HG03045 (cell line): ENCODE measurements at regions not wholly inside any gene's neighbourhood (a gene's known extent, or its start where the extent isn't known, plus 50 kb on each side); places are given as distances from the start of the nearest gene placed in this dataset.

Experiments
- ATAC-seq: cut with Tn5 transposase; IDR thresholded peaks from one replicate; pipeline ENCODE4 v1.9.1; 2021; ENCODE audit warnings: mild to moderate bottlenecking, moderate library complexity; ENCODE audit not compliant: unreplicated experiment

- no peak for ATAC-seq
Measured at GRCh38 chr9:121568343-121569265, 69.0 kb upstream of the GGTA1 start.

DNA sequence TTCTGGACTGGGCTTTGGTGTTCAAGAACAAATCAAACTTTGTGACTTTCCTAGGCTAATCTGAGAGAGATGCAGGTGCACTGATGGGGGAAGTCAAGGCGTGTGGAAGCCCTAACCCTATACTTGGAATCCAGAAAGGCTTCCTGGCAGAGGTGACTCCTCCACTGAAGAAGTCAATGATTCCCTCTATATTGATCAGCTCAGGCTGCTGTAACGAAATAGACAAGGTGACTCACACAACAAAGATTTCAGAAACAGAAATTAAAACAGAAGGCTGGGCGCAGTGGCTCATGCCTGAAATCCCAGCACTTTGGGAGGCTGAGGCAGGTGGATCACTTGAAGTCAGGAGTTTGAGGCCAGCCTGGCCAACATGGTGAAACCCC, 69.6 kb upstream of the GGTA1 start:
- ATAC-seq = no peak

DNA sequence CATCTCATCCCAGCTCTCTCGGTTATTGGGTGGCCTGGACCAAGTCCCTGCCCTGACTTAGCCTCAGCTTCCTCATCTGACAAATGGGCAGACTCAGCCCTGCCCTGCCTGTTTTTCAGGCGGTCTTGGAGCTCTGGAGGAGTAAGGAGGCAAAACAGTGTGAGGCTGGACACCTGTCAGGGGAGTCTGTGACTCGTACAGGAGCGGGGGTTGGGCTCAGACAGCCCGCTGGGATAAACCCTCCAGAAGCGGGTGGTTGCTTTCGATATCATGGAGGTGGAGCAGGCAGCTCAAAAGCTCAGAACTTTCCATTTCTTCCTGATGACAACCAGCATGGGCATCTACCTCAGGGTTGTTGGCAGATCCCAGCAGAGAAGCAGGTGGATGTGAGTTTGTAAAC, 72.9 kb upstream of the GGTA1 start:
- ATAC-seq = no peak

- ATAC-seq = no peak
Measured at GRCh38 chr9:121573717-121574485, 74.3 kb upstream of the GGTA1 start.

GRCh38 chr9:121574774-121575519, 75.3 kb upstream of the GGTA1 start:
- ATAC-seq = no peak

- ATAC-seq = no peak
Measured at GRCh38 chr9:121576281-121577075, 75.0 kb upstream of the DAB2IP start.

DNA sequence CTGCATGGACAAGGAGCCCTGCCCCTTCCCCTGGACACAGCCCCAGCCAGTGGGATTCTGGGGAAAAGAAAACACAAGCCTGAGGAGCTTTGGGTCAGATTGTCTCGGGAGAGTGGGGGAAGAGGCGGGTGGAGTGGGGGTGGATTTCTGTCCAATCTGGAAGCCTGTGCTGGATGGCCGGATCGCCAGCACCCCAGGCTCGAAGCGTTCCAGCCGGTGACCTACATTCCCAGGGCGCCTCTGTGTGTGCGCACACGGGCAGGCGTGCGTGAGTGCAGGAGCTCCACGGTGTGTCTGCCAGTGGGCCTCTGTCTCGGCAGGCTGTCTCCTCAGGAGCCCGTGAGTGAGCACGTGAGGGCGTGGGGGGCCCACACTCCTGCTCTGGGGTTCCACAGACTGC, 74.3 kb upstream of the DAB2IP start:
- ATAC-seq = no peak

GRCh38 chr9:121577572-121577971, 73.9 kb upstream of the DAB2IP start:
- ATAC-seq = no peak

DNA sequence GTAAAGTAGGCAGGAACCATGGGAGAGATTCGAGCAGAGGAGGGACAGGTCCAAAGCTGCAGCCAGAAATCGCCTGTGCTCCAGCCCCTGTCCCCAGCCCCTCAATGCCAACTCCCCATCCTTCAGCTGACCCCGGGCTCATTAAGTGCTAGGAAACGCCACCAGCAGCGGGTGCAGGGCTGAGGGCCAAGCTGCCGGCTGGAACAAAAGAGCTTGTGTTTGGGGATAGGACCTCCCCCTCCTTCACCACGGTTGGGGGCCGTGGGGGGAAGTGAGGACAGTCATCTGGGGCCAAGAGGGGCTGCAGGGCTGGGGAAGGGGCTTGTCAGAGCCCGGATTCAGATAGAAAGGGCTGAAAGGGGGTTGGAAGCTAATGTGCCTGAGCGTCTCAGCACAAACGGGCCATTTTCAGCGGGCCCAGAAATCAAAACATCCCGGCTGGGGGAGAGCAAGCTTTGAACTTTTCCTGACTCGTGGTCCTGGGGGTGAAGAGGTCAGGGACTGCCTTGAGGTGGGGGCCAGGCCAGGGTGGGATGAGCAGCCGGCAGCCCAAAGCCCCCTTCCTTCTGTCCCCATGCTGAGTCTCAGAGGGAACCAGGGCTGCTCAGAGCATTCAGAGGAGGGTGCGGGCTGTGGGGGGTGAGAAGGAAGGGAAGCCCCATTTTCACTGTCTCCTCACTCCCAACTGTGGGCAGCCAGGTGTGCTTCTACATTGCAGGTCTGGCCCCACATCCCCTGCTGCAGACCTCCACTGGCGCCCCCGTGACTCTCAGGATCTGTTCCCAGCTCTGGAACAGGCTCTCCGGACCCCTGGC, 69.4 kb upstream of the DAB2IP start:
- ATAC-seq = no peak

DNA sequence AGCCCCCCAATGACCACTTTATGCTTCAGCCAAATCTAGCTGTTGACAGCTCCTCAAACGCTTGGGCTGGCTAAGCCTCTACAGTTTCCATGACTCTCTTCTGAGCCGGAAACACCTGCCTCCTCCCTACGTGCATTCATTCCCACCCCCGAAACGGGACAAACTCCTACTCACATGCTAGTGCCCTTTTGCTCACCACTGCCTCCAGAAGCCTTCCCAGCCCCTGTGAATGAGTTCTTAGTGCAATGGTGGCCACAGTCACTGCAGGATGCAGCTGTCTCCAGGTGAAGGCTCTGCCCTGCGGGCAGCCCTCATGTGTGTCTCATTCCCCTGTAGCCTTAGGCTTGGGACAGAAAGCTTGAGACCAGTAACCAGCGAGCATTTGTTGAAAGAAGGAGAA, 68.8 kb upstream of the DAB2IP start:
- ATAC-seq = no peak

DNA sequence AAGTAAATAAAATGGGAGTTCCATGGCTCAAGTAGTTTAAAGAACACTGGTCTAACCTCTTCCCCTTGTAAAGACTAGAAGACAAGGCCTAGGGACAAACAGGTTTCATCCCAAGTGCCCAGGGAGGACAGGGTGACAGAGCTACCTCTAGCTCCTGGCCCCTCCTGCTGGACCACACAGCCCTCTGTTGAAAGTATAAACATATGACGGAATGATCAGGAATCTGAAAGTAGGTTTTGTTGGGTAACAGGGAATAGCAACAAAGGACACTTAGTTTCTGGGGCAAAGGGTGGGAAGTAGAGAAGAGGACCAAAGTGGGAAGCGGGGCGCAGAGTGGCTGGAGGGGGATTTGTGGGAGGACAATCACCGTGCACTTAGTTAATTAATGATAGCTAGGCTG, 67.0 kb upstream of the DAB2IP start:
- no peak for ATAC-seq

DNA sequence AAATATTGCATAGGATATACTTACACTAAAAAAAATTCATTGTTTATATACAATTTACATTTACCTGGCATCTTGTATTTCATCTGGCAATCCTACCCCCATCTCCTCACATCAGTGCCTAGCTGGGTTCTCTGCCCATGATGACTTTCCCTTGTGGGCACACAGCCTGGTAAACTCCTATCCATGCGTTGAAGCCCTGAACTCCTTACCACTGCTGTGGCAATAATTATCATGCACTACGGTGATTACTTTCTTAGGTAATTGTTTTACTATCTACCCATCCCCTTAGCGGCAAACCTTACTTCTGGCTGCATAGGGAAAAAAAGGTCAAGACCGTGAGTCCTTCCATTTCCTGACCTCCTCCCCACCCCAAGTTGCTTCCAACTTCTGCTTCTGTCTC, 63.6 kb upstream of the DAB2IP start:
- no peak for ATAC-seq

- no peak for ATAC-seq
Measured at GRCh38 chr9:121589986-121590385, 61.4 kb upstream of the DAB2IP start.

DNA sequence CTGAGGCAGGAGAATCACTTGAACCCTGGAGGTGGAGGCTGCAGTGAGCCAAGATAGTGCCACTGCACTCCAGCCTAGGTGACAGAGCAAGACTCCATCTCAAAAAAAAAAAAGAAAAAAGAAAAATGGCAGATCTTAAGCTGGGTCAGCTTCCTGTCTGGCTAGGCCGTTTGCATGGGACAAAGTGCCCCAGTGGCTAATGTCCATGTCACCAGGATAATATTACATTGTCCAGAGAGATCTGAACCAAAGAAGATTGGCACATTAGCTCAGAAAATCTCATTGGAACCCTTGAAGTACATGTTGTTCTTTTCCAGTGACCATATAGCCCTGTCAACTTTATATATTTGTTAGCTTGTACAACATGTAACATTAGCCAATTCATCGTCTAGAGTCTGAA, 59.2 kb upstream of the DAB2IP start:
- ATAC-seq = no peak

- no peak for ATAC-seq
Measured at GRCh38 chr9:121593066-121593465, 58.4 kb upstream of the DAB2IP start.

GRCh38 chr9:121596515-121596914, 54.9 kb upstream of the DAB2IP start:
- no peak for ATAC-seq

- ATAC-seq = no peak
Measured at GRCh38 chr9:121597698-121598166, 53.7 kb upstream of the DAB2IP start.

GRCh38 chr9:121598167-121598964, 53.1 kb upstream of the DAB2IP start:
- ATAC-seq = no peak
